AG09319 (cell line): ENCODE measurements at regions not wholly inside any gene's neighbourhood (a gene's known extent, or its start where the extent isn't known, plus 50 kb on each side); places are given as distances from the start of the nearest gene placed in this dataset.
"Not testable (repeated sequence)": the region's sequence is repeated elsewhere in the genome, so short reads cannot be mapped to it uniquely, and the experiment has no call there.

ENCODE experiments used
- DNase-seq: peaks from one replicate; pipeline ENCODE4 v3.0.0-alpha.2; 2010; ENCODE audit warnings: low read depth; ENCODE audit errors: extremely low read depth
- CTCF ChIP-seq: IDR thresholded peaks from 2 replicates; pipeline ENCODE4 v1.5.1; 2011; ENCODE audit warnings: low read depth, mild to moderate bottlenecking, inconsistent platforms, low read length, moderate library complexity

- DNase-seq: no peak
- TF ChIP-seq CTCF: no peak
Observed at GRCh38 chr9:75365196-75365595, 276.9 kb downstream of the OSTF1 start.

- no peak for TF ChIP-seq CTCF
- no peak for DNase-seq
Observed at GRCh38 chr9:75369989-75370388, 281.7 kb downstream of the OSTF1 start.

GRCh38 chr9:75372499-75373268, 284.4 kb downstream of the OSTF1 start:
- DNase-seq: no peak
- no peak for TF ChIP-seq CTCF

GRCh38 chr9:75376680-75377254, 288.5 kb downstream of the OSTF1 start:
- no peak for DNase-seq
- TF ChIP-seq CTCF: no peak

- DNase-seq: no peak
- no peak for TF ChIP-seq CTCF
Observed at GRCh38 chr9:75378036-75378435, 289.7 kb downstream of the OSTF1 start.

GRCh38 chr9:75378926-75379325, 290.6 kb downstream of the OSTF1 start:
- DNase-seq: no peak
- TF ChIP-seq CTCF: no peak

- TF ChIP-seq CTCF: no peak
- DNase-seq: no peak
Observed at GRCh38 chr9:75382126-75382525, 293.8 kb downstream of the OSTF1 start.

GRCh38 chr9:75383420-75384034, 295.2 kb downstream of the OSTF1 start:
- not testable (repeated sequence) for DNase-seq
